Esophagus squamous epithelium (tissue), 4 donors: ENCODE measurements at regions not wholly inside any gene's neighbourhood (a gene's known extent, or its start where the extent isn't known, plus 50 kb on each side); places are given as distances from the start of the nearest gene placed in this dataset.

Experiments used
- POLR2A ChIP-seq, 4 donors: fragments of 450-650 bp; IDR thresholded peaks; one replicate each; pipeline ENCODE4 v1.6.1; 2017; ENCODE audit warnings: antibody characterized with exemption in 4 of 4, mild to moderate bottlenecking in 4 of 4, moderate library complexity in 3 of 4
- TF ChIP-seq, protein P1 (sequence below), 6 experiments: fragments of 450-650 bp in 4 of 6; fragments of 200-600 bp in 2 of 6; sonication (generic) in 2 of 6; IDR thresholded peaks; one replicate each; pipeline ENCODE4 v1.5.1; 2016 to 2019; ENCODE audit warnings: antibody characterized with exemption in 6 of 6, mild to moderate bottlenecking in 4 of 6, moderate library complexity in 4 of 6

DNA sequence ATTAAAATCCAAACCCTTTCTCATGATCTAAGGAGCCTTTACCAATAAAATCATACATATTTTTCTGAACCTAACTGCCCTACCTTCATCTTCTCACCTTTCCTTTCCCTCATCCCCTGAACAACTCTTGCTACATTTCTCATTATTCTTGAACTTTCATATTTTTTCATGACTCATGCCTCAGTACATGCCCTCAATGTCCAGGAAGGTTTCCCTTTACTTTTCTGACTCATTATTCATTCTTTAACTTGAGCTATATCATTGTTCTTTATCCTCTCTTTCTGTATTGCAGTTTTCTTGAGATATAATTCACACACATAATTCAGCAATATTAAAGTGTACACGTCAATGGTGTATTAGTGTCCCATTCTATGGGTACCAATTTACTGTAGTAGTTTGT lies 231.0 kb downstream of the ALG10B start:
- TF ChIP-seq, protein P1, sequence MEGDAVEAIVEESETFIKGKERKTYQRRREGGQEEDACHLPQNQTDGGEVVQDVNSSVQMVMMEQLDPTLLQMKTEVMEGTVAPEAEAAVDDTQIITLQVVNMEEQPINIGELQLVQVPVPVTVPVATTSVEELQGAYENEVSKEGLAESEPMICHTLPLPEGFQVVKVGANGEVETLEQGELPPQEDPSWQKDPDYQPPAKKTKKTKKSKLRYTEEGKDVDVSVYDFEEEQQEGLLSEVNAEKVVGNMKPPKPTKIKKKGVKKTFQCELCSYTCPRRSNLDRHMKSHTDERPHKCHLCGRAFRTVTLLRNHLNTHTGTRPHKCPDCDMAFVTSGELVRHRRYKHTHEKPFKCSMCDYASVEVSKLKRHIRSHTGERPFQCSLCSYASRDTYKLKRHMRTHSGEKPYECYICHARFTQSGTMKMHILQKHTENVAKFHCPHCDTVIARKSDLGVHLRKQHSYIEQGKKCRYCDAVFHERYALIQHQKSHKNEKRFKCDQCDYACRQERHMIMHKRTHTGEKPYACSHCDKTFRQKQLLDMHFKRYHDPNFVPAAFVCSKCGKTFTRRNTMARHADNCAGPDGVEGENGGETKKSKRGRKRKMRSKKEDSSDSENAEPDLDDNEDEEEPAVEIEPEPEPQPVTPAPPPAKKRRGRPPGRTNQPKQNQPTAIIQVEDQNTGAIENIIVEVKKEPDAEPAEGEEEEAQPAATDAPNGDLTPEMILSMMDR (IDR thresholded peaks at IDR 0.05): no peak
- TF ChIP-seq POLR2A (IDR thresholded peaks at IDR 0.05): no peak
